HCT116 (cell line): ENCODE measurements at regions not wholly inside any gene's neighbourhood (a gene's known extent, or its start where the extent isn't known, plus 50 kb on each side); places are given as distances from the start of the nearest gene placed in this dataset.

Experiments
- ATAC-seq: fragments of 200-7000 bp; cut with Tn5 transposase; 2 replicates; pipeline ENCODE4 v1.9.1; 2020; ENCODE audit warnings: mild to moderate bottlenecking, moderate library complexity
- BruUV-seq: library from RNA; stranded (reverse); fragments of 400-500 nt; replicated peaks from 2 replicates; lab custom pipeline; 2021; lab: Mats Ljungman, UMichigan
- CTCF ChIA-PET: fragments of 300-600 bp; sonication (Branson Sonifier 250); formaldehyde crosslinking; loops from one replicate; lab custom pipeline; 2021; ENCODE audit warnings: antibody characterized with exemption; lab: Charles Lee
- POLR2A ChIA-PET: fragments of 300-600, 350-600 bp; sonication (Branson Sonifier 250); formaldehyde crosslinking; loops from one replicate; lab custom pipeline; 2021; ENCODE audit warnings: antibody characterized with exemption; lab: Charles Lee
- RAD21 ChIA-PET, 2 experiments: fragments of 300-600 bp; sonication (Branson Sonifier 250); formaldehyde crosslinking; loops; one replicate each; lab custom pipeline; 2023; ENCODE audit warnings: low total read pairs in 2 of 2; ENCODE audit not compliant: uncharacterized antibody in 2 of 2, unreplicated experiment in 2 of 2, low non-redundant PET in 1 of 2; lab: Charles Lee
- DNase-seq: peaks from one replicate; pipeline ENCODE4 v3.0.0-alpha.2; 2010; ENCODE audit warnings: low read depth, low spot score
- H2AFZ ChIP-seq: fragments of 200-600 bp; shearing (Covaris generic), sonication (generic); 2 replicates; pipeline ENCODE4 v1.6.1; 2017; ENCODE audit warnings: low read depth, mixed run types, mixed read lengths, antibody characterized with exemption, low read length; ENCODE audit not compliant: poor library complexity, severe bottlenecking
- H3K27ac ChIP-seq: 2 replicates; pipeline ENCODE4 v1.5.1; 2012; ENCODE audit warnings: low read depth, low read length
- H3K27me3 ChIP-seq: fragments of 200-600 bp; sonication (generic); 2 replicates; pipeline ENCODE4 v1.6.1; 2016; ENCODE audit warnings: mixed run types, low read length, mixed read lengths; ENCODE audit not compliant: insufficient read depth
- H3K36me3 ChIP-seq, 2 experiments: fragments of 200-500 bp in 1 of 2; fragments of 200-600 bp in 1 of 2; sonication (Bioruptor generic) in 1 of 2; sonication (generic) in 1 of 2; 2 replicates each; pipeline versions ENCODE4 v1.5.1 to v1.6.1; 2014 to 2016; ENCODE audit warnings: low read length in 2 of 2, inconsistent platforms in 1 of 2, mixed read lengths in 1 of 2, mixed run types in 1 of 2; ENCODE audit not compliant: insufficient read depth in 2 of 2, control insufficient read depth in 1 of 2
- H3K4me1 ChIP-seq, 2 experiments: fragments of 200-600 bp in 1 of 2; sonication (generic) in 1 of 2; 2 replicates each; pipeline versions ENCODE4 v1.5.1 to v1.6.1; 2012 to 2017; ENCODE audit warnings: low read length in 2 of 2, inconsistent platforms in 1 of 2, mild to moderate bottlenecking in 1 of 2, mixed read lengths in 1 of 2, mixed run types in 1 of 2, moderate library complexity in 1 of 2; ENCODE audit not compliant: insufficient read depth in 2 of 2, control insufficient read depth in 1 of 2
- H3K4me2 ChIP-seq: fragments of 200-600 bp; sonication (generic); 2 replicates; pipeline ENCODE4 v1.6.1; 2017; ENCODE audit warnings: mixed run types, low read length, mixed read lengths
- H3K4me3 ChIP-seq, 2 experiments: fragments of 200-600 bp in 1 of 2; sonication (generic) in 1 of 2; replicated peaks in 1 of 2; 2 replicates each; pipeline ENCODE4 v1.5.1; 2011 to 2016; ENCODE audit warnings: low read length in 2 of 2, control low read depth in 1 of 2, low read depth in 1 of 2, mild to moderate bottlenecking in 1 of 2, mixed read lengths in 1 of 2, mixed run types in 1 of 2
- H3K79me2 ChIP-seq: fragments of 200-600 bp; sonication (generic); 2 replicates; pipeline ENCODE4 v1.6.1; 2017; ENCODE audit warnings: mild to moderate bottlenecking, mixed run types, low read length, moderate library complexity, mixed read lengths; ENCODE audit not compliant: insufficient read depth
- H3K9ac ChIP-seq: fragments of 200-600 bp; sonication (generic); 2 replicates; pipeline ENCODE4 v1.6.1; 2016; ENCODE audit warnings: low read length, mixed read lengths
- H3K9me2 ChIP-seq: fragments of 200-600 bp; sonication (generic), shearing (Covaris generic); 2 replicates; pipeline ENCODE4 v1.6.1; 2017; ENCODE audit warnings: mixed run types, mild to moderate bottlenecking, moderate library complexity; ENCODE audit not compliant: insufficient read depth
- H3K9me3 ChIP-seq, 2 experiments: fragments of 200-500 bp in 1 of 2; fragments of 200-600 bp in 1 of 2; sonication (Bioruptor generic) in 1 of 2; sonication (generic) in 1 of 2; 2 replicates each; pipeline ENCODE4 v1.6.1; 2014 to 2017; ENCODE audit warnings: low read length in 2 of 2, mixed read lengths in 2 of 2, inconsistent platforms in 1 of 2, low read depth in 1 of 2, mild to moderate bottlenecking in 1 of 2, mixed run types in 1 of 2, moderate library complexity in 1 of 2; ENCODE audit not compliant: control insufficient read depth in 1 of 2, insufficient read depth in 1 of 2
- H4K20me1 ChIP-seq: fragments of 200-600 bp; sonication (generic), shearing (Covaris generic); 2 replicates; pipeline ENCODE4 v1.6.1; 2017; ENCODE audit warnings: mixed run types, mild to moderate bottlenecking, moderate library complexity; ENCODE audit not compliant: insufficient read depth
- ATF3 ChIP-seq: IDR thresholded peaks from 2 replicates; pipeline ENCODE4 v1.6.1; 2012
- CEBPB ChIP-seq: IDR thresholded peaks from 2 replicates; pipeline ENCODE4 v1.6.1; 2012; ENCODE audit warnings: low read depth
- EGR1 ChIP-seq: IDR thresholded peaks from 2 replicates; pipeline ENCODE4 v1.6.1; 2012; ENCODE audit warnings: low read depth
- ELF1 ChIP-seq: IDR thresholded peaks from 2 replicates; pipeline ENCODE4 v1.6.1; 2012; ENCODE audit warnings: low read depth, borderline replicate concordance
- JUND ChIP-seq: IDR thresholded peaks from 2 replicates; pipeline ENCODE4 v1.6.1; 2012
- POLR2AphosphoS5 ChIP-seq: IDR thresholded peaks from 2 replicates; pipeline ENCODE4 v1.6.1; 2011; ENCODE audit warnings: mild to moderate bottlenecking, low read depth, low read length, moderate library complexity
- RAD21 ChIP-seq: IDR thresholded peaks from 2 replicates; pipeline ENCODE4 v1.6.1; 2012; ENCODE audit warnings: low read depth, mild to moderate bottlenecking
- REST ChIP-seq: IDR thresholded peaks from 2 replicates; pipeline ENCODE4 v1.6.1; 2012; ENCODE audit warnings: low read depth
- SP1 ChIP-seq: IDR thresholded peaks from 2 replicates; pipeline ENCODE4 v1.6.1; 2012; ENCODE audit warnings: low read depth
- YY1 ChIP-seq: IDR thresholded peaks from 2 replicates; pipeline ENCODE4 v1.6.1; 2011; ENCODE audit warnings: low read length, low read depth, moderate library complexity, mild to moderate bottlenecking; ENCODE audit not compliant: insufficient replicate concordance; ENCODE audit errors: extremely low read depth
- ZBTB33 ChIP-seq: IDR thresholded peaks from 2 replicates; pipeline ENCODE4 v1.6.1; 2011; ENCODE audit warnings: mild to moderate bottlenecking, low read length, moderate library complexity; ENCODE audit not compliant: insufficient replicate concordance; ENCODE audit errors: extremely low read depth
- ZNF274 ChIP-seq: fragments of 200-500 bp; sonication (Bioruptor generic); IDR thresholded peaks from 2 replicates; pipeline ENCODE4 v1.6.1; 2014; ENCODE audit warnings: mild to moderate bottlenecking, low read depth, low read length, inconsistent platforms
- intact Hi-C: fragments of 100-400 bp; cut with micrococcal nuclease; formaldehyde crosslinking; loops from 2 replicates; pipeline ENCODE4 v1.10.0; 2022

- Histone ChIP-seq H3K27me3 (no peaks in the 10 kb centered on the region), H3K36me3 (no peaks in the 10 kb centered on the region), H3K9me3 (peaks cover 0 to 3% of the 10 kb centered on the region in 2 experiments; a peak in 1 of 4 replicates), H3K27ac (no peak overlapping the region), H3K79me2 (no peaks in the 10 kb centered on the region), H2AFZ (no peak overlapping the region), H3K4me1 (no peaks in the 10 kb centered on the region), H4K20me1 (no peaks in the 10 kb centered on the region), H3K4me3 (no peak overlapping the region), H3K9ac (no peak overlapping the region), H3K4me2 (no peak overlapping the region), H3K9me2 (no peaks in the 10 kb centered on the region)
- intact Hi-C loops = no loop called here
- RAD21 ChIA-PET = no interaction called here
- DNase-seq = no peak
- TF ChIP-seq RAD21 (no peak), ZNF274 (no peak), CEBPB (no peak), ZBTB33 (no peak), SP1 (no peak), ELF1 (no peak), POLR2AphosphoS5 (no peak), EGR1 (no peak), ATF3 (no peak), REST (no peak), YY1 (no peak), JUND (no peak)
- no peak for ATAC-seq
- no TSS peak for BruUV-seq
- CTCF ChIA-PET = no interaction called here
- POLR2A ChIA-PET = no interaction called here
Measured at GRCh38 chr17:33416131-33416530, 123.0 kb upstream of the ASIC2 start.
